ENCODE measurements at regions not wholly inside any gene's neighbourhood (a gene's known extent, or its start where the extent isn't known, plus 50 kb on each side); places are given as distances from the start of the nearest gene placed in this dataset.

DNA sequence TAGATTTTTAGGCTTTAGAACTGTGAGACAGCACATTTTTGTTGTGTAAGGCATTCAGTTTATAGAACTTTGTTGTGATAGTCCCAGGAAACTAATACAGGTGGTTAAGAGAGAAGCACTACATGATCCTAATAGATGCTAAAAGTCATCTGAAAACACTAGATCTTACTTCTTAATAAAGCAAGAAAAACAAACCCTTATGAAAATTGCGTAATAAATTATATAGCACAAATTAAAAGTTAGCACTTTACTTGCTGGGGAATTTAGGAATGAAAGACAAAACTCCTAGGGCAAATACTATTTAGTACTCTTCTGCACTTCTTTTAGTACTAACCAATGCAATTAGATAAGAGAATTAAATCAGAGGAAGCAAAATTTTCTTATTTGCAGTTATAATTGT is 163.3 kb upstream of the SHISA6 start:
- DNase-seq = no peak

DNA sequence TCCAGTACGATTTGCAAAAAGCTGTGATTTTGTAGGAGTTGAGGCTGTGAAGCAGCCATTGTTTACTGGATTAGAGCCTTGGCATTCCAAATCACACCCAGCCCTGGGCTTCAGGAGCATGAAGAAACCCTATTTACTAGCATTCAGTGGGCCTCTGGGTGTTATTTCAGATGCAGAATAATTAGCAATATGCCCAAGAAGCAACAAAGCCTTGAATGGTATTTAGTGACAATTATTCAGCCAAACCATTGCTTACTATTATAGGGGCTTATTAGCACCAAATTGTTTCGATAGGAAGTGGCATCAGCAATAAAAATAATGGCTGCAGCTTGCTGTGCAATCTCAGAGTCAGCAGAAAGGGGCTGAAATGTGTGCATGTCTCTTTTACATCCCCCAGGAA is 166.6 kb upstream of the SHISA6 start:
- no peak for DNase-seq

DNA sequence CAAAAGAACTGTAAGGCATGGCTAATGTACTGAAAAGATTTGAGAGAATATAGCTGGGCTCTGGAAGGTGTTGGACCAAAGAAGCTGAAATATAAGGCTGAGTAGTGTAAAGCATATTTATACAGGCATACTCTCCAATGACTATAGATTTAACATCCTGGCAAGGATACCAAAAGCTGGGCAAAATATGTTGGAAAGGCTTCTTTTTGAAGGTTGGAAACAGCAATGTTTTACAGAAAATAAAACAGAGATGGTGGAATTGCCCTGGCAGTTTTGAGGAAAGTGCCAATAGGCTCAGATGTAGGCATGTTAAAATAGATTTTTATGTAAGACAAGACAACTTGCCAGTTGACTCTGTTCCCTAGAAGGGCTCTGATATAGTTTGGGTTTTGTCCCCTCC is 184.1 kb upstream of the SHISA6 start:
- DNase-seq = no peak

DNA sequence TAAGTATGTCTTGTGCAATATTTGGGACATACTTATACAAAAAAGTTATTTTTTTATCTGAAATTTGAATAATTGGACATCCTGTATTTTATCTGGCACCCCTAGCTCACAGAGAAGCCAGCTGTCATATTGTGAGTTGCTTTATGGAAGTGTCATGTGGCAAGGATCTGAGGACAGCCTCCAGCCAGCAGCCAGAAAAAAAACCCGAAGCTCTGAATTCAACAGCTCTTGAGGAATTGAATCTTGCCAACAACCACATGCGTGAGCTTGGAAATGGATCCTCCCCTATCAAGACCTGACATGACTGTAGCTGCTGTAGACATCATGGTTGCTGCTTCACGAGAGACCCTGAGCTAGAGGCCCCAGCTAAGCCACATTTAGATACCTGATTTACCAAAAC is 187.2 kb upstream of the SHISA6 start:
- no peak for DNase-seq

DNA sequence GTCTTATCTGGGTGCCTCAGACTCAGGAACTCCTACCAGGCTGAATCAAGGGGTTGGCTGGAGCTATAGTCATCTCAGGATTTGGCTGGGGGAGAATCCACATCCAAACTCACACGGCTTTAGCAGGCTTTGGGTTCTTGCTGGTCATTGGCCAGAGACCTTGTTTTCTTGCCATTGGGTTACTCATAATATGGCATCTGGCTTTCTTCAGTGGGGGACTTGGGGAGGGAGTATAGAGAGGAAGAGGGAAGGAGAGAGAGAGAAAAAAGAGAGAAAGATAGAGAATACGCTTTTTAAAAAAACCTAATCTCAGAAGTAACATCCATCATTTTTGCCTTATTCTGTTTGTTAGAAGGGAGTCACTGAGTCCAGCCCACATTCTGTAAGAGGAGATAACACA is 191.5 kb upstream of the SHISA6 start:
- DNase-seq = no peak

DNA sequence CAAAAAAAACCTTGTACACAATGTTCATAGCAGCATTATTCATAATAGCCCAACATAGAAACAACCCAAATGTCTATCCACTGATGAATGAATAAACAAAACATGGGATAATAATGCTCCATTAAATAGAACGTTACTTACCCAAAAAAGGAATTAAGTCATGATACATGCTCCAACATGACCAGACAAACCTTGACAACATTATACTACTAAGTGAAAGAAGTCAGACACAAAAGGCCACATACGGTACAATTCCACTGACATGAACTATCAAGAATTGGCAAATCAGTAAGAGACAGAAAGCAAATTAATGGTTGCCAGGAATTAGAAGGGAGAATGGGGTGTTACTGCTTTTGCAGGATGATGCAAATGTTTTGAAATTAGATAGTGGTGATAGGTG is 193.8 kb upstream of the SHISA6 start:
- no peak for DNase-seq

DNA sequence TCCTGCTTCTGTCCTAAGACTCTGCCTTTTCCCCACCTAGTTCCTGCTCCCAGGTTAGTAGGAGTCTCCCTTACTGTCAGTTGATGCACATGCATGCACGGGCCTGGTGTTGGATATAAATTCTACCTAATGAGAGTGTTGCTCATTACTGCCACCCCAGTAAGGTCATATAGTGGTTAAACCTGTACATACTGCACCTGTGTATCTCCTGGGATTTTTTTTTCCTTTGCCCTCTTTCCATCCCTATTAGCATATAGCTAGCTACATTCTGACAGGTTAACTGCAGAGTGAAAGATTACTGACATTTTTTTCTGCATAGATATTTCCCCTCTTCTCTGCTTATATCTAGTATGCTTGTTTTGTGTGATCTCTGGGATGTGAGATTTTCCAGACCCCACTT is 201.5 kb upstream of the PIRT start:
- no peak for DNase-seq

DNA sequence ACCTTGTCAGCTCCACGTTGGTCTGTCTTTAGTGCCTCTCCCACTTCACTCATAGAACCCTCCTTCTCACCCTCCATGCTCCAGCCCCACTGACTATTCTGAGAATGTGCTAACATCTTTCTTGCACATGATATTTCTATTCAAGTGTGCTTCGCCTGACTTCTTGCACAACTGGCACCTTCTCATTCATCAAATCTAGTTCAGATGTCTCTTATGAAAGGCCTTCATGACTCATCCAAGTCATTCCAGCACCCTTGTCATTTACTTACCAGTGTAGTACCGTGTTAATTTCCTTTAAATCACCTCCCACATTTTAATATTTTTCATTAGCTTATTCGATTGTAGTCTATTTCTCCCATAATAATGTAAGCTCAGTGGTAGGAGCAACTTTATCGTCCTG is 197.8 kb upstream of the PIRT start:
- no peak for DNase-seq

DNA sequence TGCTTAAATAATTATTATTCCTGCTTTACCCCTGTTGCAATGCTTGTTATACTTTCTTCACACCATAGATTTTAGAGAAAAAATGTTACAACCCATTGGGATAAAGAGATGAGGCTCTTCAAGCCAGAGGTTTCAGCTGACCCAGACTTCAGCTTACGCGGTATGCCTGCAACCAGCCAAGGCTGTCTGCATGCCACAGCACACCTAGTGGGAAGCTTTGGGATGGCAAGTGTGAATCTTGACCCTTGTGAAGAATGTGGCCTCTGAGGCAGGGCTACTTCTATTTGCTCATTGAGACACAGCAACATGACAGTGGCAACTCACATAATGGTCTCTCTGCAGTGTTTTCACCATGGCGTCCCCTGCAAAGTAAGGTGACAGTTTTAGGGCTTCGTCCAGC is 193.9 kb upstream of the PIRT start:
- no peak for DNase-seq

DNA sequence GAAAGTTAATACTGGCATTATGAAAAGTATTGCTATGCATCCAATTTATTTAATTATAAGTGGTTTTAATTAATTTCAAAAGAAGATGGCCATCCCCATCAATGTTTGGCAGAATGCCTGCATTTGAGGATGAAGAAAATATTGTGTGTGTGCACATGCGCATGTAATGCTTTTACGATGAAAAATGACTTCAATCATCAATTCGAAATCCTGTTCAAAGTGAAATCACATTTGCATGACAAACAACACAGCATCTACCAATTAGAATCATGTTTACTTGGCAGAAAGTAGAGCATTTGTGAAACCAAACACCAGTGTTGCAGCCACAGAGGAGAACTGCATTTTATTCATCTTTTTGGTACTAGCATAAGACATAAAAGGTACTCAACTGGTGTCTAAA is 191.9 kb upstream of the PIRT start:
- DNase-seq = no peak

DNA sequence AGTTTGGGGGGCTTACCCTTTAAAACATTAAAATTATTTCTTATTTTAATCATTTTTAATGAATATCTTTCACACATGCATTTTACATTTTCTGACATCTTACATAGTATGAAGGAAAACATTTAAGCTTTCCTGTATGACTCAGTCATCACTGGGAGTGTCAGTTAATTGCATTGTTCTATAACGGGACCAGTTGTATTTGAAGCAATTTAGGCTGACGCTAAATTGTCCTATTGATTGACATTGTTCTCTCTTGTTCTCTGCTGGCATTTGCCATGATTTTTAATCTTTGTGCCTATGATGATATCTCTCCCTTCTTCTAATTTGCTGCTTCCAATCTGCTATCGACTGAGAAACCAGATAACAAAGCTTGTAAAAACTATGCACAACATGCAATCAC is 190.5 kb upstream of the PIRT start:
- DNase-seq = no peak

DNA sequence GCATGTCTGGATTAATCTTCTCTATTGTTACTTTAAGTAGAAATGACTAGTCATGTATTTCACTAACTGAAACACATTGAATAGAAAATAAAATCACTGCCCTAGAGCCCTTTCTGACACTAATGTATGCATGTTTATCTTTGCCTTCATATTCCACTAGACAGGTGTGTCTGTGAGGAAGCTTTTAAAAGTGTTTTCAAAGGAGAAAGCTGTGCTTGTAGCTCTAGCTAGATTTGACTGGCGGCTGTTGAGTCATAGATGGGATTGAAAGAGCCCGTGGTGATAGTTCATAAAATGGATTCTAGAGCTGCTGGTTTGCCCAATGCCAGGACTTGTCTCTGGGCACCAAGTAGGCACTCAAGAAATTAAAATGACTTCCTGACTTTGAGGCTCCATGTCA is 189.0 kb upstream of the PIRT start:
- no peak for DNase-seq

DNA sequence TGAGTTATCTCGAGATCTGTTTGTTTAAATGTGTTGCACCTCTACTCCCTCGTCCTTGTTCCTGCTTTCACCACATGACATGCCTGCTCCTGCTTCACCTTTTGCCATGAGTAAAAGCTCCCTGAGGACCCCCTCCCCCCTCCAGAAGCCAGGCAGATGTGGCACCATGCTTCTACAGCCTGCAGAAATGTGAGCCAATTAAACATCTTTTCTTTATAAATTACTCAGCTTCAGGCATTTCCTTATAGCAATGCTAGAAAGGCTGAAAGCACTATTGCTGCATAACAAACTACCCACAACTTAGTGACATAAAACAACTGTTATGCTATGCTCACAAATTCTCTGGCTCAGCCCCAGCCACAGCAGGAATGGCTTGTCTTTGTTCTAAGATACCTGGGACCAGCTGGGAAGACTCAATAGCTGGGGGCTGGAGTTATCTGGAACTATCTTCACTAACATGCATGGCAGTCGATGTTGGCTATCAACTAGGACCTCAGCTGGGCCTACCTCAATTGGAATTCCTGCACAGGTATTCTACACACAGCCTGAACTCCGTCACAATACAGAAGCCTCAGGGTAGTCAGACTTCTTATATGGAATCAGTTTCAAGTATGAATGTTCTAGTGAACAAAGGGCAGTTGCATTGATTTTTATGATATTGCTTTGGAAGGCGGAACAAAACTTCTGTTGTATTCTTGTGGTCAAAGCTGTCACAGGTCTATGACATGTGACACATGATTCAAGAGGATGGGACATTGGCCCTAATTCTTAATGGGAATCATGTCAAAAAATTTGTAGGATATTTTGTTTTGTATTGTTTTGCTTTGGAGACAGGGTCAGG is 186.0 kb upstream of the PIRT start:
- DNase-seq = no peak

DNA sequence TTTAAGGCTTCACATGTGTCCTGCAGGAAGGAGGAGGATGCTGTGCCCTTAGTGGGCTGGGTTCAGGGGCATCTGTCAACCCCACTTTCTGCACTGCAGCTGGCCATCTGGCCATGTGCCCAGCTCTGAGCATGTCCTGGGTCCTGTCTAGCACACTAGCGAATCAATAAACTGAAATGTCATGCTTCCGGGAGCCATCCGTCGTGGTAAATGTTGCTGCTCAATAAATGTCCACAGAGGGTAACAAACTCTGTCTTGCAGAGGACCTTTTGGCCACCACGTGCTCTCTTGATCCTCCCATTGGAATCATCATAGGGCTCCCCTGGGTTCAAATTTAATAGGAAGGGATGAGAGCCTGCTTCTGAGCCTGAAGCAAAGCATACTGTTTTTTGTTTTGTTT is 168.6 kb upstream of the PIRT start:
- DNase-seq = no peak

DNA sequence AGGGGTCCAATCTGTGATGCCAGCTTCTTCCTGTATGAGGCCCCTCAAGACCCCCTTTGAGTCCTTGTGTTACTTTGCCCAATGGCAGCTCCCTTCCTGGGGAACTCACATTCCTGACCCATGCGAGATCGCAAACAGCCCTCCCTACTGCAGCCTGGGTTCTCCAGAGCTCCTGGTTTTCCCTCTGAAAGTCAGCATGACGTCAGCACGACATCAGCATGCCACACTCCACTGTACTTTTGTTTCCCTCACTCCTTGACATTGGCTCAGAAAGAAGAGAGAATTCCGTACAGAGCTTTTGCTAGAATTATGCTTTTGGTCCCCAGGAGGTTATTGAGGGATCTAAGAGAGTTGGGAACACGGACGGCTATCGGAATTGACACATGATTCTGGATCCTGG is 168.1 kb upstream of the PIRT start:
- DNase-seq = no peak

DNA sequence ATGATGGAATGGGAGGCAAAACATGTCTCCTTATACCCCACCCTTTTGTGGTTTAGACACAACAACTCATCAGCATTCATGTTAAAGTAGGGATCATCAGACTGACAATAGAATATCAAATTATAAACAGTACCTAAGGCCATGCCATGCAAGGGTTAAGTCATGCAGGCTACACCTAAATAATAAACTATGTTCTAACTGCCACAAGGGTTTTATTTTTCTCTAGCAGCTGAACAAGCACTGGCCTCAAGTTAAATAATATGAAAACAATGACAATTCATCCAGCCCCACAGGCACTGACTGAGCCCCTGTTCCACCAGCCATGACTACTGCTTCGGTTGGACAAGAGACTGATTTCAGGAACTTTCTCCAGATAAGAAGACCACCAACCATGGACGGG is 164.5 kb upstream of the PIRT start:
- no peak for DNase-seq

DNA sequence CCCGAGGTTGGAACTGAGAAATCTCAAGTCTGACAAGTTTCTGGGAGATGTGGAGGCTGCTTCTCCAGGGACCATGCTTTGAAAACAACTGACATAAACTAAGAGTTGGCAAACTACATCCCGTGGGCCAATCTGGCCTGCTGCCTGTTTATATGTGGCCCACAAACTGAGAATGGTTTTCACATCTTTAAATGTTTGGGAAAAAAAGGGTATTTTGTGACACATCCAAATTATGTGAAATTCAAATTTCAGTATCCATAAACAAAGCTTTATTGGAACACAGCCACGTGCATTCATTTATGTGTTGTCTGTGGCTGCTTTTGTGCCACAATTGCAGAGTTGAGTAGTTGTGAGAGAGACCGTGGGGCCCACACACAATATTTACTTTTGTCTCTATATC is 163.8 kb upstream of the PIRT start:
- DNase-seq = no peak

DNA sequence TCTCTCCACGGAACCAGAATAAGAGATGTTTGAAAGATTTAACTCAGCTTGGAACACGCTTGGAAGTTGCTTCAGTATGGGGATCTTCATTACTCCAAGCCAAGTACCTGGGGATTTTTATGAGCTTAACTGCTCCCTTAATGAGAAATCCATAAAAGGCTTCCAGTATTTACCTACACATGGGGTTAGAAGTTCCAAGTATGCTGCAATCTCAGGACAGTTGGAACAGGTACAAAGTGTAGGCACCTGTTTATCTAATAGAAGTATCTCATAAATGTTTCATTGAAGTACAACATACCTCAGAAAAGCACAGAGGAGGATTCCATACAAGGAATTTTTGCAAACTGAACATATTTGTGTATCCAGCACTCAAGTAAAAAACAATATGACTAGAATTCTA is 161.6 kb upstream of the PIRT start:
- DNase-seq = no peak

DNA sequence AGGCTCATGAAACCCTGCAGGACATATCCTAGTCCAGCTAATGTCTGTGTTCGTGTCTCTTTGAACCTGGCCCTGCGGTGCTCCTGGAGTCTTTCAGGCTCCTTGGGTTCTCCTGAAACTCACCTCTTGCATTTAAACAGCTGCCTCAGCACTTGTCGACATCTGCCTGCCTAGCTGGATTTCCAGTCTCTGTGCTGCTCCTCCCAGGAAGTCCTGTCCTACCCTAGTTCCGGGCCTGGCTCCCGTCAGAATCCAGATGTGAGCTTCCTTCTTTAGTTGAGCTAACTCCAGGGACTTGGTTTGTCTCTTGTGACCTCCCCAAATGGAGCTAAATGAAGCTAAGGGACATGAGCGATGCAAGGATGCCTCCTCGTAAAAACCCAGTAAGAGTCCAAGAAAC is 155.2 kb upstream of the PIRT start:
- DNase-seq = no peak

DNA sequence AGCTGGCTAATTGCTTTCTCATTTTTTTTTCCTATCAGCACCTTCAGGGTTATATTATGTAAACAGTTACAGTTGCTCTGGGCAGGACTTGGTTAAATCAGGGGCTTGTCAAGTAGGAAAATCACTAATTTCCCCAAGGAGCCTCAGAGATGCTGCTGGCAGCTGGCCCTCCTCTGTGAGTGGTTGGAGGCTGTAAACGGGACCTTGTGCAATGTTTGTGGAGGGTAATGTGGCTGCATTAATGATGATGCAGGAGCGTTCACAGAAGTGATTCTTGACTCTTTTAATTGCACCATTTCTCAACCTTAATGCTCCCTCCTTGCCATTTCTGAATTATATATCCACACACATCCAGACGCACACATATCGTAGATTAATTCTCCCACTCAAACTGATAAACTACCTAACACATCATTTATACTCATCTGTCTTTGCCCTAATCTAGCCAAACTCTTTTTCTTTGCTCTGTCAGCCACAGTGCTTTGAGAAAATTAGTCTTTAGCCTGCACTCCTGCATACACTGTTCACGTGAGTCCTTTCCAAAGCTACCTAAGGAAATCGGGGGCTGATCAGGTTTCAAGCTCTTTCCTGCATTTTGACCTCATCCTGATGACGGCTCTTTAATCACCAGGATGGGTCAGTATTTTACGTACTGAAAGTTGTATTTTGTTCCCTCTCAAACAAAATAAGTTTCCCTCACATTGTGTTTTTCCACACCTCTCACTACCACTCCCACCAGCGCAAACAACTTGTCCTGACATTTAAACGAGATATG is 154.4 kb upstream of the PIRT start:
- DNase-seq = no peak

DNA sequence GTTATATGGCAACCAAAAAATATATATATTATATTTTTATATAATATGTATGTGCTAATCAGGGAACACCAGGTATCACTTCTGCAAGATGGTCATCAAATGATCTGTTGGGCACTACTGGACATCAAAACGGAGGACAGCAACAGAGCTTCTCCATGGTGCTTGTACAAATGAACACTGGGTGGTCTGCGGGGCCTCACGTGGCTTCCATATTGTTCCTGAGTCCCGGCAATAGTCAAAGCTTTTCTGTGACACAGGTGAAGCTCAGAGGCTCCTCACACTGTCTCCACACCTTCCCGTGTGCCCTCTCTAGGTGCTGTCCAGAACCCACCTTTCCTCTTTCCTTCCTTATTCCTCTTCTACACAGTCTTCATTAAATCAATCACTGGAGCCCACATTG is 149.9 kb upstream of the PIRT start:
- DNase-seq = no peak

DNA sequence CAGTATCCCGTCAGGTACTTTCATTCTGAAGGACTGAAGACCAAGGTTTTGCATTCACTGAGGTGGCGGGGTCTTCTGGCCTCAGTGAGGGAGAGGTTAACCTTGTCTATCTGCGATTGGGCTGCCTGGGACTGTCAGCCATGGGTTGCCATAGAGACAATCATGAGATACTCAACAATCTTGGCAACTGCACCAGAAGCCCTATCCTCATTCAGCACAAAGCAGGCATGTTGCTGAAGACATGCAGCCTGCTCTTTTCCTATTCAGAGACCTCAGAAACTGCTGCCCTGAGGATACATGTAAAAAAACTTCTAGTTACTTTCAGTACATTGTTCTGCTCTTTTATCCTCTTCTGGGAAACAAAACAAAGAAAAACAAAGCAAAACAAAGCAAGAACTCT is 146.3 kb upstream of the PIRT start:
- DNase-seq = no peak

DNA sequence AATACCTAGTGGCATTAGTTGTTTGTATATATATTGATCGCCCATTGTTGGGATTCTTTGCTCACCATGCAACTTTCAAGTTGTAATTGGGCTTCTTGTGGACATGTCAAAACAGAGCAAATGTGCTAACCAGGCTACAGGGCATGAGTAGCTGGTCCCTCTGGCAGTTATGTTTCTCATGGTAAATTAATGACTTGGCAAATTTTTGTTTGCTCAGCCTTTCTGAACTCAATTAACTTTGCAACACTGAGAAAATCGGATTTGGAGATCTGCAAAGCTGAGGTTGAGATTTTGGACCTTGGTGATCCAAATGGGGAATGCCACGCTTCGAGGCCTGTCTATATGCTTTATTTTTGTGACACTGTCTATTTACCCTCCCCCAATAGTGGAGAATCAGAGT is 138.5 kb upstream of the PIRT start:
- DNase-seq = no peak

DNA sequence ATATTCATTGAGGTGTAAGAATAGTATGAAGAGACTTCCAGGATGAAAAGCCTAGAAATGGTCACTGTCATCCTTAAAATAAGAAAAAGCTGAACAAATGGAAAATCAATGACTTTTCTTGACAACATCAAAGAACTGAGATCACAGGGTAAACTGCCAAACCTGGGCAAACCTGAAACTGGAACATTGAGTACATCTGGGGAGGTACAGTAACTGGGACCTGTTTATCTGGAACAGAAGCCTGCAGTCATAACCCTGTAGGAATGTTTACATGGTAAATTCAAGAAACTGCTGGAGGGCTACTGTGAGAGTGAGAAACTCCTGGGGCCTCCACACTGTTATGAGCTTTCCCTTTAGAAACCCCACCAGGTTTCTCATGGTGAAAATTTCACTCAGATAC is 130.1 kb upstream of the PIRT start:
- no peak for DNase-seq

DNA sequence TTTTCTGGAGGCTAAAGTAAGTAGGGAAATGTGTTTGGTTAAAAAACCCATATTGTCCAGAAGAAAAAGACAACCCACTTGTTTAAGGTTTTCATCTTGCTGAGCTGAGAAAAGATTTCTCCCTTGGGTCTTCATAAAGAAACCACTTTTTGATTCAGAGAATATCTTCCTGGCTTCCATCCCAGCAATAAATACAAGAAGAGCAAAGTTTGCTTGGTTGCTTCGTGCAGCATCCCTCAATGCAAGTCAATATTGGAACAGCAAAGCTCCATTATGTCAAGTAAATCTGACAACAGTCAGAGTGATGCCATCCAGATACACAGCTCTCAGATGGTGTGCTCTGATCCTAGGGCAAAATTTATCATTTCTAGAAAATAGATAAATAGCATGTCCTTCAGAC is 118.9 kb upstream of the PIRT start:
- no peak for DNase-seq
